ENCODE measurements at regions not wholly inside any gene's neighbourhood (a gene's known extent, or its start where the extent isn't known, plus 50 kb on each side); places are given as distances from the start of the nearest gene placed in this dataset.
A peak's percentile ranks its signal among the peaks of the same experiment; 100 is the strongest.

DNA sequence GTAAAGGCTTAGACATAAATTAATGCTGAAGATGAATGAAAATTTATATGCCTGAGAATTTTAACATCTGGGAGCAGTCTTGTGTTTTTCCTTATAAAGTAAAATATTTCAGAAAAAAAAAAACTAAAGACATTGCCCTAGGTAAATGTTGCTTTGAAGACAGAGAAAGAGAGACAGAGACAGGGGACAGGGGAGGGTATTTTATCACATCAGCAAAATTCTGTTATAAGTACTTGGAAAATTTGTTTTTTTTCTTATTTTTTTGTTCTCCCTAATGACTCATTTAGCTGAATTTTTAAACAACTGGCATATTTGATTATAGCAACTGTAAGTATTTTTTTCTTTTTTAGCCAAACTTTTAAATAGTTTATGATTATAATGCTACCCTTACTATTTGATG, 1540.6 kb upstream of the GBE1 start:
- no peak for DNase-seq (ENCODE audit: low spot score)
- FAIRE-seq, result no peak

DNA sequence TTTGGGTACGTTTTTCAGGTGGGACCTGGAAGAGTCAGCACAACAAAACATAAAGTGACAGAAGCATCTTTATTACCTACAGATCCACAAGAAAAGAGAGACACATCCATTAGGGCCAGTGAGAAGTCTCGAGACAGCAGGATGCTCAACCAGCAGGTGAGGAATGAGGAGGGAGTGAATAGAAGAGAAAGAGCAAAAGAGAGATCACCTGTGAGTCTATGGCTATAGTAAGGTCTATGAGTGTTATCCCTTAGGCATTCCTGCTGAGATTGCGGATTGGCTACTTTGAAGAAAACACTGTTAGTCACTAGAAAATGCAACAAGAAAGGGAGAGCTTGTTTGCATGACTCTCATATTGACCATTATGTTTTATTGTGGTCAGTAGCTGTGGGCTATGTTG, 1556.2 kb upstream of the GBE1 start:
- FAIRE-seq (no peak), DNase-seq (ENCODE audit: low spot score) (no peak)

DNA sequence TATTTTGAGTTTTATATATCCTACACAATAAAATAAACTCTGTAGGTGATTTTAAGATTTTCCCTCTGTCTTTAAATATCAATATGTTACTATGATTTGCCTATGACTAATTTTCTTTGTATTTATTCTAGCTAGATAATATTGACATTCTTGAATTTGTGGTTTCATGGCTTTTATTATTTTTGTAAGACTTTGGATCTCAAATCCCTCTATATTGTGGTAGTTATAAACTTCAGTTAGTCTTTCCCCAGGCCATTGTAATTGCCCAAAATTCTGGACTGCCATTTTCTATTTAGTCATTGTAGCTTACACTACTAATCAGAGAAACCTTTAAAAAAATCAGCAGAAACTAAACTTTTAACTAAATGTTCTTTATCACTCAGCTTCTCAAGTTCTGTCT, 1559.3 kb upstream of the GBE1 start:
- FAIRE-seq (no peak), DNase-seq (ENCODE audit: low spot score) (no peak)

DNA sequence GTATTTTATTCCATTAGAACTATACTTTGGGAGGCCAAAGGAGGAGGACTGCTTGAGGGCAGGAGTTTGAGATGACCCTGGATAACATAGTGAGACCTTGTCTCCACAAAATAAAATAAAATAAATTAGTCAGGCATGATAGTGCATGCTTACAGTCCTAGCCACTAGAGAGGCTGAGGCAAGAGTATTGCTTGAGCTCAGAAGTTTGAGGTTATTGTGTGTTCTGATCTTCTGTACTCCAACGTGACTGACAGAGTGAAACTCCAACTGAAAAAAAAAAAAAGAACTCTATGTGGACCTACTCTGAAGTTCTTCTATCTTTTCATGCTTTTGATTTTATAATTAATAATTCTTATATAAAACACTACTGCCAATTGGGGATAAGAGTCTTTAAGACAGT, 1560.0 kb upstream of the GBE1 start:
- FAIRE-seq (no peak), DNase-seq (ENCODE audit: low spot score) (no peak)

DNA sequence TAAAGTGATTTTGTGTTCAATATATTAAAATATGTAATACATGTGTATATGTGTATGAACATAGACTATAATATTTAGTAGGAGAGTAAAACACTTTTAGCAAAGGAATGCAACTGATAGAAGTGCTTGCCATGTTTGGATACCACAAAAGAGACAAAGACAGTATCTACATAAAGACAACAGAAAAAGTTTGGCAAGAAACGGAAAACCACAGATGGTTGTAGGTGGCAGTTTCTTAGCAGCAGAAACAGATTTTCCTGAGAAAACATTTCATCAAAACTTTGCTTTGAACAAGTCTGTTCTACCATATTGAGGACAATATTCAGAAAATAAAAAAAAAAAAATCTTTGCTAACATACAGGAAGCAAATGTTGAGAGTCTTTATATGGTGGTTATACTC, 1560.4 kb upstream of the GBE1 start:
- DNase-seq (ENCODE audit: low spot score) (no peak), FAIRE-seq (no peak)

DNA sequence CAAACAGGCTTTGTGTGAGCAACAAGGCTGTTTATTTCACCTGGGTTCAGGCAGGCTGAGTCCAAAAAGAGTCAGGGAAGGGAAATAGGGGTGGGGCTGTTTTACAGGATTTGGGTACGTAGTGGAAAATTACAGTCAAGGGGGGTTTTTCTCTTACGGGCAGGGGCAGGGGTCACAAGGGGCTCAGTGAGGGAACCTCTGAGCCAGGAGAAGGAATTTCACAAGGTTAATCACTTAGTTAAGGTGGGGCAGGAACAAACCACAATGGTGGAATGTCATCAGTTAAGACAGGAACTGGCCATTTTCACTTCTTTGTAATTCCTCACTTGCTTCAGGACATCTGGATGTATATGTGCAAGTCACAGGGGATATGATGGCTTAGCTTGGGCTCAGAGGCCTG, 1592.8 kb upstream of the GBE1 start:
- no peak for FAIRE-seq
- DNase-seq (ENCODE audit: low spot score), result no peak

DNA sequence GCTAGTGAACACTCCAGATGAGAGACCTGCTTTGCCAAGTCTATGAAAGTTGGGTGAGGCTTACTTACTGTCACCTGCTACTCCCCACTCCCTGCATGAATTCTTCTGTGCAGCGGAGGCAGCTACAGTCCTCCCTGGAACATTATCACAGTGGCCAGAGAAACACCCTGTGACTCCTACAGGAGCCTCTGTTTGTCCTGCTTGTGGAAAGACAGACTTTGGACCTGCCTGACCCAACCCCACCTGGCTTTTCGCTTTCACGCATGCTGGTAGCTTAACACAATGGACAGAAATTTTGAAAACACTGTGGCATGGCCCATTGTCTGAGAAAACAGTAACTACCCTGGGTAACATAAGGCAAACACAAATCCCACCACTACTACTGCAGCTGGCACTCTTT, 1565.5 kb upstream of the CADM2 start:
- DNase-seq (ENCODE audit: low spot score), result no peak
- FAIRE-seq, result no peak

DNA sequence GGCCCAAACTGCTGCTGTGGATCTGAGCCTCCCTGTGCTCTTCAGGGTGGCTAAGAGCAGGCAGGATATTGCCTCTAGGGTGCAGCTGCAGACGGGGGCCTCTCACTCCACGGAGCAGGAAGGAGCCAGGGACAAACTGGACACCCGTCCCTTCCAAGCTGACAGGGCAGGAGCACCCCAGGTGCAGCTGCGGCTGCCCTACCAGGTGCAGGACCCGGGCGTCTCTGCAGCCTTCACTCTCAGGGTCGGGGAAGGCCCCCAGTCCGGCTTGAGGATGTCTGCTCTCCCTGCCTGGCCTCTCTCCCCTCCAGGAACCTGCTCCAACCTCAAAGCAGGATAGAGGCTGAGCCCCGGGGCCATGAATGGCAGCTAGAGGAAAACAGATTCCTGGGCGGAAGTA, 1554.9 kb upstream of the CADM2 start:
- FAIRE-seq (no peak), DNase-seq (ENCODE audit: low spot score) (no peak)

DNA sequence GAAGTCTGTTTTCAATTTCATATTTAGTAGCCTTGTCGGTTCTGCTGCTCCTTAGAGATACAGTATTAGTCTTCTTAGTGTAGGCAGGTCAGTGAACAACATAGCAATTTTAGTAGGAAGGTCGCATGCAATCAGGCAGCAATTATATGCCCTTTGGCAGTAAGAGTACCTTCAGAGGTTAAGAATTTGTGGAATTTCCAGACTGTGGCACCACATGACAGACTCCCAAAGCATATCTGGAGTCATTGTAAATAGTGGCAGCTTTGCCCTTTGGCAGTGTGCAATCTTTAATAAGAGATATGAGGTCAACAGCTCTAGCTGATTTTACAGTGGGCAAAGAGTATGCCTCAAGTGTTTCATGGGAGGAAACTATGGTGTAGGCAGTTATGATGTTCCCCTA, 1532.5 kb upstream of the CADM2 start:
- FAIRE-seq, result no peak
- DNase-seq (ENCODE audit: low spot score), result no peak

DNA sequence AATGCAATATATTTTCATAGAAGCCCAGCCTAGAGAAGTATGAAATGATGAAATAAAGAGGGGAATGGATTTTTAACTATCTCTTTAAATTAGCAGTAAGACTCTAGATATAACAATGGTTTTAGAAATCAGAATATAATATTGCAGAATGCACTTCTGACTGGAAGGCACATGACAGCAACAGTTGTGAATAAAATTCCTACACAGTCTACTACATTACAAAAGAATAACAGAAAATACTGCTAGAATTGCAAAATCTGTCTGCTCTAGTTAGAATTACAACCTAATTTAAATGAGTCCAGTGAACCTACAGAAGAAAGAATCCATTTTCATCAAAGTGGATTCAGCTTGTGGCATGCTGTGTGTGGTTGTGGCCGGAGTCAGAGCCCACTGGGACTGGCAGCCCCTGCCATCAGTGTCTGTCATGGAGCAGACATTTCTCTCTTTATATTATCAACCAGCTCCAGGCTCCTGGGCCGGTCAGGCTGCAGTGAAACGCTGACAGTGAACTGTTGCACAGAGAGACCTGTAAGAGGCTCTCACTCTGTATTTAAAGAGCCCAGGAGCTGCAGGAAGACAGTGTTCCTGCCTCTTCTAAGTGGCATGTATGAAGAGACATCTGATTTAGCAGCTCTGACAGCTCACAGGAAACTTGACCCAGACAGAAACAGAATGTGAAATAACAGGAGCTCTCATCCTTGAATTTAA, 1523.8 kb upstream of the CADM2 start:
- no peak for FAIRE-seq
- DNase-seq (ENCODE audit: low spot score), result no peak

DNA sequence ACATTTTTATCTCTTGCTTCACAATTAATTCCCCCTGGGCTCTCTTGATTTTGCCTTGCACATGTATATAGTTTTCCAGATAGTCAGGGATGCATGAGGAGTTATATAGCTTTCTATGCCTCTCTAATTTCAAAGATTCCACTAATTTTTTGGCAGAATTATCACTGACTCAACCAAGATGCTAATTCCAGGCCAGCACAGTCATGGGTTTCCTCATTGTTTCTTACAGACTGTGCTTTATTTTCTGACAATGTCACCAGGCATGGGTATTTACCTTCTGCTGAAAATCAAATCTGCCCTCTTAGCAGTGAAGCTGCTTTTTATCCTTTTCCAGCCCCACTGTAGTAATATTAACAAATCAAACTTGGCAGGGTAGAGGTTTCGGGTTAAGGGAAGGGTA, 1520.6 kb upstream of the CADM2 start:
- DNase-seq (ENCODE audit: low spot score), result no peak

DNA sequence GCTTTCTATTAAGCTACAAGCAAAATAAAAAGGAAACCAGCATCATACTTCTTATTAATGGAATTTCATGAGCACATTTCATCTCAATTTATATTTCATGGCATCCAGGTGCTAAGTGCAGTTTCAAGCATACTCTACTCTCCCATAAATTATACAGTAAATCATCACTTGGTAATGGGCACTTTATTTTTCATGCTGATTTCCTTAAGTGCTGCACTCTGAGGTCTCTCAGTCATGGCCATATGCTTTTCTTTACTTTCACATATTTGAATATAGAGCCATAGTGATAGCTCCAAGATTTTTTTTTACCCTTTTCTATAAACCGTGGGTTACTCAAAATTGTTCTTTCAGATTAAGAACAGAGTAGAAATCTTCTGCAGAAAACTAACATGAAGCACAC, 1505.7 kb upstream of the CADM2 start:
- DNase-seq (ENCODE audit: low spot score) (no peak), FAIRE-seq (no peak)

More for the DNA sequence above, 1520.6 kb upstream of the CADM2 start:
- no peak for FAIRE-seq

DNA sequence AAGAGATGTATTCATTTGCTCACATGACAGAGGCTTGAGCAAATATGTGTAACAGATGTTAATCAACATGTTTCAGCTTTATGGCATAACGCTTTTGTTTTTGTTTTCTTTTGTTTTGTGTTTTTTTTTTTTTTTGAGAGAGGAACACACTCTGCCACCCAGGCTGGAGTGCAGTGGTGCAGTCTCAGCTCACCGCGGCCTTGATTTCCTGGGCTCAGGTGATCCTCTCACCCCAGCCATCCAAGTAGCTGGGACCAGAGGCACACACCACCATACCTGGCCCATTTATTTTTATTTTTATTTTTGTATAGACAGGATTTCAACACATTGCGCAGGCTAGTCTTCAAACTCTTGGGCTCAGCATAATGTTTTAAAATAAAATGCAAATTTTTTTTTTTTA, 1504.4 kb upstream of the CADM2 start:
- FAIRE-seq (no peak), DNase-seq (ENCODE audit: low spot score) (no peak)

DNA sequence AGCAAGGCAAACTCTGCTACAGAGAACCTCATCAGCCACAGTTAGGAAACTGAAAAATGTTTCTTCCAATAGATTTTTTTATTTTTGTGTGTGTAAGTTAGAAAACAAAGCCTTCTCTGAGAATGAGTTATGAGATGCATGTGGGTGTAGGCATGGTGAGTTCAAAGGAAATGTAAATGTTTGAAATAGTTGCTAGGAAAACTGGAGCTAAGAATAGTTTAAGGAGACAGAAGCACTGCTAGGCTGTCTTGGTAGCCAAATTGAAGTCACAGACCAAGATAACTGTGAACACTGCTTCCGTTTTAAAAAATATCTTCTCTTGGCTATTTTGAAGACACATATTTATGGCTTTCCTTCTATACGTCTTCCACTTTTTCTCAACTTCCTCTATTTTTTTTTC, 1501.2 kb upstream of the CADM2 start:
- no peak for DNase-seq (ENCODE audit: low spot score)
- FAIRE-seq, result no peak

DNA sequence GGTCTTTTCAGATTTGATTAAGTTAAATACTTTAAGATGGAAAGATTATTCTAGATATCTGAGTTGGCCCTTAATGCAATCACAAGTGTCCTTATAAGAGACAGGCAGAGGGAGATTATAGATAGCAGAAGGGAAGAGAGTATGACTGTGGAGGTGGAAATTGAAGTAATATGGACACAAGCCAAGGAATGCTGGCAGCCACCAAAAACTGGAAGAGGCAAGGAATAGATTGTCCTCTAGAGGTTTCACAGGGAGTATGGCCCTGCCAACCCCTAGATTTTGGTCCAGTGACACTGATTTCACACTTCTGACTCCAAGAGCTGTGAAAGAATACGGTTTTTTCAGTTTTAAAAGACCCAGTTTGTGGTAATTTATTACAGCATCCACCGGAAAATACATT, 1498.7 kb upstream of the CADM2 start:
- no peak for FAIRE-seq
- DNase-seq (ENCODE audit: low spot score), result no peak

DNA sequence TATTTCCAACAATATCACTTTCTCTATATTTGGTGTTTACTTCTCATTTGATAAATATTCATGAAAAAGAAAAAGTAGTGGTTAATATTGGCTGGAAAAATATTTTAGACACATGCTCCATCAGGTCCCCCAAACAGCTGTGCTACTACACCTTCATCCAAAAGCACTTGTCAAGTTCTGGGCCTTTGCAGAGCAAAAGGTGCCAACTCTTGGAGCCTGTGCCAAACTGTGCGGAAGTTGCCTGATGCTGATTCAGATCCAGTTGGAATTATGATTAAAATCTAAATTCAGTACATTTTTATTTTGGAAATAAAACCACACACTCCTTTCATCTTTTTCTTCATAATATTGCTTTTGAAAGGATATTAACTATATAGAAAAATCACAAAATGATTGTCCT, 1497.4 kb upstream of the CADM2 start:
- FAIRE-seq (no peak), DNase-seq (ENCODE audit: low spot score) (no peak)

DNA sequence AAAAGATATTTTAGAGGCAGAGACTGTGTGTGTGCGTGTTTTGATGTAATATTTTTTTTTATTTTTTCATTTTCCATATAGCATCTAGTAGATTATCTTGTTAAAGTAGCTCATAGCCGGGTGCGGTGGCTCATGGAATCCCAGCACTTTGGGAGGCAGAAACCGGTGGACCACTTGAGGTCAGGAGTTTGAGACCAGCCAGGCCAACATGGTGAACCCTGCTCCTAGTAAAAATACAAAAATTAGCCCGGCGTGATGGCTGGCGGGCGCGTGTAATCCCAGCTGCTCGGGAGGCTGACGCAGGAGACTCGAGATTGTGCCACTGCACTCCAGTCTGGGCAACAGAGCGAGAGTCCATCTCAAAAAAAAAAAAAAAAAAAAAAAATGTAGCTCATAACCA, 1481.2 kb upstream of the CADM2 start:
- no peak for DNase-seq (ENCODE audit: low spot score)
- FAIRE-seq, result no peak

DNA sequence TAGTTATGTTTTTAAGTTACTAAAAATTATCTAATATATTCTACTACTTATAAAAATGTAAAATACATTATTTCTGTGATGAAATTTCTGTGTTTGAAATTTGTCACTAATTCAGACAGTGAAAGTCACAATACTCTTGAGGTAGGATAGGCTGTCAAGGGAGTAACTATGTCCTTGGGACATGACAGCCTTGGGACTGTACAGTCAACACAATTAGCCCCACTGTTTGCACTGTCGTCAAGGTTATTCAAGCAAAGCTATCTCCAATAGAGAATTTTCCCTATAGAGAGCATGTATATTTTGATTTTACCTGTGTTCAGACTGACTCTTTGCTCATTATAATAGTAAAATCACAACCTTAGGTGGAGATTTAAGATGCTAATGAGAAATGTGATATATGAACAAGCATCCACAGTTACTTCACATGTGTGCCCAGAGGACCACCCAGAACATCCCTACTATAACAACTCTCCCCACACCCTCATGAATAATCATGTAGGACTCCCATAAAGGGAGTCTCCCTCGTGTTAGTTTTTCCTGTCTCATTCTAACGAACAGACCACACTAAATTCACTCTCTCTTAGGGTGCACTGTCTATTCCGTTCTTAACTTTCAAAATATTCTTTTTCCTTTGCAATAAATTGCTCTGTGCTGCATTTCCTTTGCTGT, 1476.3 kb upstream of the CADM2 start:
- no peak for DNase-seq (ENCODE audit: low spot score)
- FAIRE-seq, result no peak

DNA sequence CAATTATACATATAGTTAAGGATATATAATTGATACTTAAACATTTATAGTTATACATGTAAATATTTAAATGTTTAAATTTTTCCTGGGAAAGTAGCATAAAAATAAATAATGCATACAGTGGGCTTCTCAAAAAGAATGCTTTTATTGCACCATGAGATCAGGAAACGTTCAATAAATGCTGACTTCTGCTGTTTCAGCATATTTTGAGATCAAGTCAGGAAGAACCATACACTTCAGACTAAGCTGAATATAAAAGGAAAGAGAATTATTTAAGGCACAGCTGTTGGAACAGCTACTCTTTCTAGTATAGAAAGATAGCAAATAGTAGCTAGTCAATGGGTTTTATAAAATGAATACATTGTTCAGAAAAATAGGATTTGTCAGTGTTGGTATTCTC, 1462.3 kb upstream of the CADM2 start:
- DNase-seq (ENCODE audit: low spot score), result no peak
- no peak for FAIRE-seq

DNA sequence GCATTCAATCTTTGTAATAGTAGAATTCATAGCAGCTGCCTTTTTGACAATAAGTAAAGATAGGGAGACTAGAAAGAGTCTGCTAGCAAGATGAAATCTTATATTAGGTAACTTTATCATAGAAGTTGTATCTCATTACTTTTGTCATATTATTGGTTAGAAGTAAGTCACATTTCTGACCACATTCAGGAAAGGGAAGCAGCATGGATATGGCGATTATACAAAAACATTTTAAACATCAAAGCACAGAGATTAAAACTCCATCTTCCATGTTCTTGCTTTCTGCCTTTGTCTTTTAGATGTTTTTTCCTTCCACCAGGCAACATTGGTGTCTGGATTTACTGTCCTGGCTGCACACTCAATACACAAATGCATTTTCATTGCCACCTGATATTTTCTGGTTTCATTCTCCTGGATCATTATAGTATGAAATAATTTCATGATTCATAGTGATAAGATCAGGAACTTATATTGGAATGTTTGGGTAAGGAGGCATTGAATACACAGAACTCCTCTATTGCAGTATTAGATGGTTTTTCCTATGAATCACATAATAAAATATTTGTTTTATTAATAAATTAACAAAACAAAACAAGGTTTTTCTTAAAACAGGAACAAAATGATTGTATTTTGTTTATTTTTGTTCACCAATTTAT, 1460.3 kb upstream of the CADM2 start:
- FAIRE-seq, result no peak

DNA sequence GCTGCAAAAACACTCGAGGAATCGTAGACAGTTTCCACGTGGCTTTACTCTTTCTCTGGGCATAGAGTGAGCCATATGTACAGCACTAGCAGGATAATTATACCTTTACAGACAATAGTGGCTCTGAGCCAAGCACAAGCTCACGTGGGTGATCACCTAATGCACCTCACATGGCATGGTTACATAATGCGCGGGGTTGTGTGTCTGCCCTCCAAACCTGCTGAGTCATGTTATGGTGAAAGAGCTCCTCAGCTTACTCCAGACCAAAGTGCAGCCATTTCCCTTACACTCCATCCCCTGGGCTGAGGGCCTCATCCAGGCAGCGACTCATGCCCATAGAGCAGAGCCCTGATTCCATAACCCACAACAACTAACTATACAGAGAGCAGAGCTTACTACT, 1458.4 kb upstream of the CADM2 start:
- FAIRE-seq, result no peak
- peak; percentile 7 for DNase-seq (ENCODE audit: low spot score)

More for the DNA sequence above, 1460.3 kb upstream of the CADM2 start:
- no peak for DNase-seq (ENCODE audit: low spot score)

DNA sequence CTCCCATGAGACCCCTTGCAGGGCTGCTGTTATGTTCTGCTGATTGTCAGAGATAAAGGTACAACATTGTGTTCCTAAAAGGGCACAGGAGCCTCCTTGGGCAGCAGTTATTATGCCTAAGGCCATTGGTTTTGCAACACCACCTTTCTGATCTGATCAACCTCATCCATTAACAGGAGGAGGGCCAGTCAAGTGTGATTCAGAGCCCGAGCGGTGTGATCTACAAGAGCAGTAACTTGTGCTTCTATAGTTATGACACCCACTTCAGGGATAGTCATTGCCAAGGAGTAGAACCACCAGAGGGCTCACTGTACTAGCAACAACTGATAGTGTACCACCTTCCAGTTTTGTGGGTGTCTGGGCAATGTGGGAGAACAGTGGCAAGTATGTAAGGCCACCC, 1457.9 kb upstream of the CADM2 start:
- DNase-seq (ENCODE audit: low spot score), result no peak
- FAIRE-seq, result no peak

DNA sequence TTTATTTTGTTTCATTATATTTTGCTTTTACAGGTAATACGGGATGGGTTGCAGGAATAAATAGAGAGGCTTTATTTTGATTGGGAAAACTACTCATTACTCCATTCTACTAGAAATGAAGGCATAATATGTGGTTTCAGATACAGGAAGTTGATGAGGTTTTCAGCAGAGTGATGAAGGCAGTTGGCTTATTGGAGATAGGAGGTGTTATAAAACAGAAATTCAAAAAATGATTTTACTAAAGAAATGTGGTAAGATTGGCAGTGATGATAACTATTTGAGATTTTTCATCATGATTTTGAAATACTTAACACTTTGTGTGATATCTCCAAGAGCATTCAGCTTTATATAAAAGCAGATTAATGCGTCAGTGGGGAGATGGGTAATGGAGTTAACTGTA, 1445.7 kb upstream of the CADM2 start:
- no peak for FAIRE-seq

More for the DNA sequence above, 1445.7 kb upstream of the CADM2 start:
- DNase-seq (ENCODE audit: low spot score), result no peak

Measured in RCC 7860 (cell line).